Gastroesophageal sphincter (tissue), 4 donors: ENCODE measurements at regions not wholly inside any gene's neighbourhood (a gene's known extent, or its start where the extent isn't known, plus 50 kb on each side); places are given as distances from the start of the nearest gene placed in this dataset.
"Not testable (repeated sequence)": the region's sequence is repeated elsewhere in the genome, so short reads cannot be mapped to it uniquely, and the experiment has no call there.

Experiments used
- ATAC-seq: fragments of 150-250 bp; one replicate; pipeline ENCODE4 v1.9.1; 2016; ENCODE audit warnings: mild to moderate bottlenecking, moderate library complexity
- H3K27ac ChIP-seq, 4 donors: fragments of 200-600 bp; sonication (generic) in 3 of 4; 1 replicate in 3 of 4; 2 replicates in 1 of 4; pipeline ENCODE4 v1.5.1; 2016 to 2019
- H3K27me3 ChIP-seq: fragments of 200-600 bp; sonication (generic); one replicate; pipeline ENCODE4 v1.5.1; 2019
- H3K36me3 ChIP-seq, 2 donors: fragments of 200-600 bp; sonication (generic); one replicate each; pipeline ENCODE4 v1.5.1; 2019; ENCODE audit warnings: control low read depth in 1 of 2
- H3K4me1 ChIP-seq, 3 donors: fragments of 200-600 bp; sonication (generic); 1 replicate in 2 of 3; 2 replicates in 1 of 3; pipeline ENCODE4 v1.5.1; 2016 to 2019; ENCODE audit warnings: control low read depth in 2 of 3
- H3K4me3 ChIP-seq, 2 donors: fragments of 200-600 bp; sonication (generic); one replicate each; pipeline ENCODE4 v1.5.1; 2019; ENCODE audit warnings: mild to moderate bottlenecking in 1 of 2, moderate library complexity in 1 of 2
- H3K9me3 ChIP-seq, 3 donors: fragments of 200-600 bp; sonication (generic); one replicate each; pipeline ENCODE4 v1.5.1; 2017 to 2019; ENCODE audit warnings: control low read depth in 2 of 3
- EP300 ChIP-seq: sonication (generic); formaldehyde crosslinking; IDR thresholded peaks from one replicate; pipeline ENCODE4 v1.6.1; 2017; ENCODE audit warnings: antibody characterized with exemption, mild to moderate bottlenecking
- POLR2A ChIP-seq, 2 donors: fragments of 450-650 bp; IDR thresholded peaks; one replicate each; pipeline ENCODE4 v1.6.1; 2017; ENCODE audit warnings: antibody characterized with exemption in 2 of 2, mild to moderate bottlenecking in 2 of 2, moderate library complexity in 1 of 2
- POLR2AphosphoS5 ChIP-seq: sonication (generic); formaldehyde crosslinking; IDR thresholded peaks from one replicate; pipeline ENCODE4 v1.6.1; 2017; ENCODE audit warnings: antibody characterized with exemption
- WGBS, 2 donors: methylation state at CpG; one replicate each; pipeline ENCODE4 v1.1.5; 2018; ENCODE audit warnings: low coverage in 1 of 2; 5-methylcytosine and 5-hydroxymethylcytosine counted together
- TF ChIP-seq, protein P1 (sequence below), 4 experiments: fragments of 200-600 bp in 2 of 4; fragments of 450-650 bp in 2 of 4; sonication (generic) in 1 of 4; IDR thresholded peaks; one replicate each; pipeline ENCODE4 v1.5.1; 2017 to 2019; ENCODE audit warnings: antibody characterized with exemption in 4 of 4, mild to moderate bottlenecking in 2 of 4, moderate library complexity in 2 of 4

DNA sequence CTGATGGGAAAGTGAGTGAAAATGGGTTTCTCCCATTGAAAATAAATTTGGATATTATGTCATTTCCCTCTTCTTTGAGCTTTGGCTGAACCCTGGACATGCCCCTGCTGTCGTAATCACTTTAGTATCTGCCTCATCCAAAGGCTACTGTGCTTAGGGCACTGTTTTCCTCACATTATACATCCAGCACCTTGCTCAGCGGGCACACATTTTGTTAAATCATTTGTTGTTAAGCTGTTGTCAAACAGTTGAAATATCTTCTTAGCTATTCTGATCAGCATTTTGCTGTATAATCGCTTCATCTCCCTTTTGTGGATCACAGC, 352.7 kb upstream of the CD180 start:
- TF ChIP-seq, protein P1, sequence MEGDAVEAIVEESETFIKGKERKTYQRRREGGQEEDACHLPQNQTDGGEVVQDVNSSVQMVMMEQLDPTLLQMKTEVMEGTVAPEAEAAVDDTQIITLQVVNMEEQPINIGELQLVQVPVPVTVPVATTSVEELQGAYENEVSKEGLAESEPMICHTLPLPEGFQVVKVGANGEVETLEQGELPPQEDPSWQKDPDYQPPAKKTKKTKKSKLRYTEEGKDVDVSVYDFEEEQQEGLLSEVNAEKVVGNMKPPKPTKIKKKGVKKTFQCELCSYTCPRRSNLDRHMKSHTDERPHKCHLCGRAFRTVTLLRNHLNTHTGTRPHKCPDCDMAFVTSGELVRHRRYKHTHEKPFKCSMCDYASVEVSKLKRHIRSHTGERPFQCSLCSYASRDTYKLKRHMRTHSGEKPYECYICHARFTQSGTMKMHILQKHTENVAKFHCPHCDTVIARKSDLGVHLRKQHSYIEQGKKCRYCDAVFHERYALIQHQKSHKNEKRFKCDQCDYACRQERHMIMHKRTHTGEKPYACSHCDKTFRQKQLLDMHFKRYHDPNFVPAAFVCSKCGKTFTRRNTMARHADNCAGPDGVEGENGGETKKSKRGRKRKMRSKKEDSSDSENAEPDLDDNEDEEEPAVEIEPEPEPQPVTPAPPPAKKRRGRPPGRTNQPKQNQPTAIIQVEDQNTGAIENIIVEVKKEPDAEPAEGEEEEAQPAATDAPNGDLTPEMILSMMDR (IDR thresholded peaks at IDR 0.05): no peak
- TF ChIP-seq POLR2A (IDR thresholded peaks at IDR 0.05) (no peak), EP300 (no peak), POLR2AphosphoS5 (no peak)
- 52 to 53% methylated on average over 3 of the region's 3 CpGs for WGBS, 2 donors
- H3K4me3 ChIP-seq: no peak overlapping the region
- peak overlapping the region in 2 of 4 donors; percentile 4 to 29 for H3K27ac ChIP-seq
- H3K27me3 ChIP-seq: no peaks in the 10 kb centered on the region
- H3K36me3 ChIP-seq: no peaks in the 10 kb centered on the region
- peaks cover 3 to 11% (median 7%) of the 10 kb centered on the region in 3 donors for H3K4me1 ChIP-seq
- no peak for ATAC-seq
- no peaks in the 10 kb centered on the region for H3K9me3 ChIP-seq

DNA sequence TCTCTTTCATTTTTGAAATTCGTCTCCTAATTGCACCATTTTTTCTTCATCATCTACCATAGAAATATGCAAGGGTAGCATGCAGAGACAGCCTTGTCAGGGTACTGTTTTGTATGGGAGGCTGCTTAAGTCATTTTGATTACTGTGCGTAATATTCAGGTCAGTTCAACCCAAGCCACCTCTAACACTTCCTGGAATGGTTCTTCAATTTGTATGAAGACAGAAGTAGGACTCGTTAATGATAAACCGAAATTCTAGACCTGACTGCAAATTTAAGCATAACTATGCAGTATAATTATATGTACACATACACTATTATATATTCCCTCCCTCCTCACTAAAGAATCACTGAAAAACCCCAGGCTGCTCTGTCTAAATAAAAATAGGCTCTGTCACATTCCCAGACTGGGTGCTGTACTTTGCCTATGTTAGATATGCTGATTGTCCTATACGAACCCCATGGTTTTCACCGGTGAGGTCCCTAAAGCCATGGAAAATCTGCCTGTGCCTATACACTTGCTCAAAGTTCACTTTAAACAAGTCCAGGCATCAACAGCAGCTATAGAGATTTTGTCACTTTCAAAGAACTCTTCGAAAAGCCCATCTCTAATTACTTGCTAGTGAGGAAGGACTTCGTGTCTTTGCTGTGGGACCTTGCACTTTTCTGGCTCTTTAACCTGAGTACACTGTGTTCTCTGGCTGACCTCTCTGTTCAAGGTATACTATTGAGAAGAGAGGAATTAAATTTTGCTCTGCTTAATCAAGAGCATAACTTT, 352.1 kb upstream of the CD180 start:
- H3K9me3 ChIP-seq: no peaks in the 10 kb centered on the region
- no peaks in the 10 kb centered on the region for H3K27me3 ChIP-seq
- H3K27ac ChIP-seq: peak overlapping the region in 2 of 4 donors; percentile 4 to 29
- TF ChIP-seq POLR2A (IDR thresholded peaks at IDR 0.05) (no peak), EP300 (no peak), POLR2AphosphoS5 (no peak)
- TF ChIP-seq, protein P1 (IDR thresholded peaks at IDR 0.05): no peak
- peaks cover 3 to 11% (median 7%) of the 10 kb centered on the region in 3 donors for H3K4me1 ChIP-seq
- no peak overlapping the region for H3K4me3 ChIP-seq
- no peak for ATAC-seq
- H3K36me3 ChIP-seq: no peaks in the 10 kb centered on the region
- 76 to 77% methylated on average over 8 of the region's 8 CpGs for WGBS, 2 donors

DNA sequence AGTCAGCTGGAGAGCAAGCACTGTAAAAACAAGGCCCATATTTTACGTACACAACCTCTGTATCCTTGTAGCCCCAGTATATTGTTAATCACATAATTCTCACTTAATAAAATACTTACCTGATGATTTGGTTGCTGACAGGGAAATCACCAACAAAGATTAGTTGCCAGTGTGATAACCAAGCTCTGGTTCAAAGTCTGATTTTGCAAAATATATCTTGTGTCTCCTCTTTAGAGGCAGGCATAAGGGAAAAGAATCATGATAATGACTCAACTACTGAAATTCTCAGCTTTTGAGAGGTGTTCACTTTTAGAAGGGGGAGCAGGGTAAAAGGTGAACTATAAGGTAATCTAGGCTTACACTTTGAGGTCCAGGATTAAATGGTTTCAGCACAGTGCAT, 351.1 kb upstream of the CD180 start:
- no peak for ATAC-seq
- H3K4me3 ChIP-seq: no peak overlapping the region
- whole genome bisulfite sequencing, 2 donors: 100% methylated on average over 1 of the region's 1 CpG
- TF ChIP-seq, protein P1 (IDR thresholded peaks at IDR 0.05): no peak
- TF ChIP-seq EP300 (no peak), POLR2A (IDR thresholded peaks at IDR 0.05) (no peak), POLR2AphosphoS5 (no peak)
- no peaks in the 10 kb centered on the region for H3K36me3 ChIP-seq
- no peak overlapping the region for H3K27ac ChIP-seq
- H3K9me3 ChIP-seq: no peaks in the 10 kb centered on the region
- H3K4me1 ChIP-seq: peaks cover 3 to 11% (median 7%) of the 10 kb centered on the region in 3 donors
- H3K27me3 ChIP-seq: no peaks in the 10 kb centered on the region

DNA sequence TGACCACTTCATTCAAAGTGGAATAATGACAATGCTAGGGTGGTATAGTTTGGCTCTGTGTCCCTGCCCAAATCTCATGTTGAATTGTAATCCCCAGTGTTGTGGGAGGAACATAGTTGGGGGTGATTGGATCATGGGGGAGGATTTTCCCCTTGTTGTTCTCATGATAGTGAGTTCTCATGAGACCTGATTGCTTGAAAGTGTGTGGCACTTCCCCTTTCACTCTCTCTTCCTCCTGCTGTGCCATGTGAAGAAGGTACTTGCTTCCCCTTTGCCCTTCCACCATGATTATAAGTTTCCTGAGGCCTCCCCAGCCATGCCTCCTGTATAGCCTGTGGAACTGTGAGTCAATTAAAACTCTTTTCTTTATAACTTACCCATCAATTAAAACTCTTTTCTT, 348.3 kb upstream of the CD180 start:
- peaks cover 3 to 11% (median 7%) of the 10 kb centered on the region in 3 donors for H3K4me1 ChIP-seq
- H3K36me3 ChIP-seq, H3K9me3 ChIP-seq, H3K27ac ChIP-seq, H3K27me3 ChIP-seq, ATAC-seq, H3K4me3 ChIP-seq: not testable (repeated sequence)

DNA sequence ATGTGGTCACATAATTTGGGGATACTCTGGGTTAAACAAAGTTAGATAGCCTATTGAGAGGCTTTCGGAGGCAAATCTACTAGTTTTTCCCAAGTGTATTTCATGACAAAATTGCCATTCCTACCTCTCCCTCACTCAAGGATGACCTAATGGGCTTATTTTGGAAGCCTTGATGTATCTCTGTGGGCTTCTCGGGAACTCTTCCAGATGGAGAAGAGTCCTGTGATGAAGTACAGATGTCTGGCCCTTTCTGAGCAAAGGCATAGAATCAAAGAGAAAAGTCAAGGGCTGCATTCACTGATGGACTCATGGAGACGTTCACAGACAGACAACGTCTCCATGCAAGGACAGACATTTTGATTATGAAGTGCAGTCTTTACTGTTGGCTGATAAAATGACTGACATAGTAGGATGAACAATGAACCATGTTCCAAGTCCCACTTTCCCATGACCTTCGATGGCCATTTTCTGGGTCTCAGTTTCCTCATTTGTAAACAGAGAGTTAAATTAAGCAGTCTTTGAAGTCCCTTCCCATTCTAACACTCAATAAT, 347.2 kb upstream of the CD180 start:
- no peaks in the 10 kb centered on the region for H3K9me3 ChIP-seq
- no peak overlapping the region for H3K27ac ChIP-seq
- ATAC-seq: no peak
- H3K27me3 ChIP-seq: no peaks in the 10 kb centered on the region
- peaks cover under 1 to 10% (median 6%) of the 10 kb centered on the region in 3 donors for H3K4me1 ChIP-seq
- no peaks in the 10 kb centered on the region for H3K36me3 ChIP-seq
- no peak overlapping the region for H3K4me3 ChIP-seq
- 73 to 74% methylated on average over 5 of the region's 5 CpGs for WGBS, 2 donors
- TF ChIP-seq EP300: no peak
- TF ChIP-seq, protein P1 (IDR thresholded peaks at IDR 0.05): no peak
- no peak for TF ChIP-seq POLR2AphosphoS5
- TF ChIP-seq POLR2A (IDR thresholded peaks at IDR 0.05): no peak
